NB4 (cell line): ENCODE measurements at regions not wholly inside any gene's neighbourhood (a gene's known extent, or its start where the extent isn't known, plus 50 kb on each side); places are given as distances from the start of the nearest gene placed in this dataset.

Experiments
- POLR2A ChIP-seq: IDR thresholded peaks from 2 replicates; pipeline ENCODE4 v1.6.1; 2011; ENCODE audit warnings: mild to moderate bottlenecking; ENCODE audit not compliant: insufficient read length; ENCODE audit errors: extremely low read depth
- TF ChIP-seq, protein P1 (sequence below): IDR thresholded peaks from one replicate; pipeline ENCODE4 v1.5.1; 2012; ENCODE audit warnings: low read depth, low read length
- TF ChIP-seq, protein P2 (sequence below): IDR thresholded peaks from 2 replicates; pipeline ENCODE4 v1.6.1; 2011; ENCODE audit warnings: low read depth, low read length

DNA sequence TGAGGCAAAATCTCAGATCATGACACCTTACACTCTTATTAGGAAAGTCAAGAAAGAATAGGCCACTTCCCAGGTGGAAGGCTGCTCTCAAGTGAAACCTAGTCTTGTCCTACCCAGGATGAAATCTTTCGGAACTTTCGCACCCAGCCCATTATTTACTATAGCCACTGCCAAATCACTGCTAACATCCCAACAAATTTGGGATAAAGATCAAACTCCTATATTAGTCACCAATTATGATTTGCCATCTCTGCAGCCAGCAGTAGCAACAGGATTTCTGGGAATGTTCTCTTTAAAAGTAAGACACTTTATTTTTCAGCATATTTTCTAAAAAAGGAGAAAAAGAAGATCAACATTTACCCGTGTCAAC, 224.6 kb downstream of the GAS1 start:
- TF ChIP-seq, protein P1, sequence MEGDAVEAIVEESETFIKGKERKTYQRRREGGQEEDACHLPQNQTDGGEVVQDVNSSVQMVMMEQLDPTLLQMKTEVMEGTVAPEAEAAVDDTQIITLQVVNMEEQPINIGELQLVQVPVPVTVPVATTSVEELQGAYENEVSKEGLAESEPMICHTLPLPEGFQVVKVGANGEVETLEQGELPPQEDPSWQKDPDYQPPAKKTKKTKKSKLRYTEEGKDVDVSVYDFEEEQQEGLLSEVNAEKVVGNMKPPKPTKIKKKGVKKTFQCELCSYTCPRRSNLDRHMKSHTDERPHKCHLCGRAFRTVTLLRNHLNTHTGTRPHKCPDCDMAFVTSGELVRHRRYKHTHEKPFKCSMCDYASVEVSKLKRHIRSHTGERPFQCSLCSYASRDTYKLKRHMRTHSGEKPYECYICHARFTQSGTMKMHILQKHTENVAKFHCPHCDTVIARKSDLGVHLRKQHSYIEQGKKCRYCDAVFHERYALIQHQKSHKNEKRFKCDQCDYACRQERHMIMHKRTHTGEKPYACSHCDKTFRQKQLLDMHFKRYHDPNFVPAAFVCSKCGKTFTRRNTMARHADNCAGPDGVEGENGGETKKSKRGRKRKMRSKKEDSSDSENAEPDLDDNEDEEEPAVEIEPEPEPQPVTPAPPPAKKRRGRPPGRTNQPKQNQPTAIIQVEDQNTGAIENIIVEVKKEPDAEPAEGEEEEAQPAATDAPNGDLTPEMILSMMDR, result no peak
- TF ChIP-seq POLR2A, result no peak
- TF ChIP-seq, protein P2, sequence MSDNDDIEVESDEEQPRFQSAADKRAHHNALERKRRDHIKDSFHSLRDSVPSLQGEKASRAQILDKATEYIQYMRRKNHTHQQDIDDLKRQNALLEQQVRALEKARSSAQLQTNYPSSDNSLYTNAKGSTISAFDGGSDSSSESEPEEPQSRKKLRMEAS, result no peak
